Esophagus muscularis mucosa (tissue), 4 donors: ENCODE measurements at regions not wholly inside any gene's neighbourhood (a gene's known extent, or its start where the extent isn't known, plus 50 kb on each side); places are given as distances from the start of the nearest gene placed in this dataset.

Experiments
- EP300 ChIP-seq: sonication (generic); formaldehyde crosslinking; IDR thresholded peaks from one replicate; pipeline ENCODE4 v1.6.1; 2017; ENCODE audit warnings: antibody characterized with exemption
- POLR2A ChIP-seq: fragments of 450-650 bp; IDR thresholded peaks from one replicate; pipeline ENCODE4 v1.6.1; 2017; ENCODE audit warnings: antibody characterized with exemption, moderate library complexity, mild to moderate bottlenecking, low read depth
- POLR2AphosphoS5 ChIP-seq, 2 donors: sonication (generic); formaldehyde crosslinking; IDR thresholded peaks; one replicate each; pipeline ENCODE4 v1.6.1; 2017; ENCODE audit warnings: antibody characterized with exemption in 2 of 2
- TF ChIP-seq, protein P1 (sequence below), 3 experiments: fragments of 200-600 bp in 2 of 3; fragments of 450-650 bp in 1 of 3; sonication (generic) in 2 of 3; IDR thresholded peaks; one replicate each; pipeline ENCODE4 v1.5.1; 2017 to 2019; ENCODE audit warnings: antibody characterized with exemption in 3 of 3, mild to moderate bottlenecking in 2 of 3, moderate library complexity in 1 of 3

DNA sequence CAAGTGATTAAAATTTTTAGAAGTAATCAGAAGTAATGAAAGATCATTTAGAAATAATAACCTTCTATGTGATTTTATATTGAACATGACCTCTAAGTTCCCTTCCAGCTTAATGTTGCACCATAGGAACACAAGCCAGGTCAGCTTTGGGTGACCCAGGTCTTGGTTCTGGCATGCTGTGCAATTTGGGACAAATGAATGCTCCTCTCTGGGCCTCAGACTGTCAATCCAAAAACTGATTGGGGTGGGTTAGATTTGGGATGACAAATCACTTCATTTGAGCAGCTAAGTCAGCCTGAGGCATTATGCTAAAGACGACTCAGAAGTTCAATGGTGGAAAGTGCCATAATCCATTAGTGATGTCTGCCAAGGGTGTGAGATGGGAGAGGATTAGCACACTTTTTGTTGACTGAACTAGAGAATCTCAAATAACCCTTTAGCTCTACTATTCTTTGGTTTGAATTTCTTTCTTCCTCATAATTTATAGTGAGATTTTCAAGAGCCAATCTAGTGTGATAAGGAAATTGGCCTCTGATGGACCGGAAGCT lies 60.7 kb upstream of the BOD1 start:
- TF ChIP-seq POLR2AphosphoS5 (IDR thresholded peaks at IDR 0.05) (no peak), EP300 (no peak), POLR2A (no peak)
- TF ChIP-seq, protein P1, sequence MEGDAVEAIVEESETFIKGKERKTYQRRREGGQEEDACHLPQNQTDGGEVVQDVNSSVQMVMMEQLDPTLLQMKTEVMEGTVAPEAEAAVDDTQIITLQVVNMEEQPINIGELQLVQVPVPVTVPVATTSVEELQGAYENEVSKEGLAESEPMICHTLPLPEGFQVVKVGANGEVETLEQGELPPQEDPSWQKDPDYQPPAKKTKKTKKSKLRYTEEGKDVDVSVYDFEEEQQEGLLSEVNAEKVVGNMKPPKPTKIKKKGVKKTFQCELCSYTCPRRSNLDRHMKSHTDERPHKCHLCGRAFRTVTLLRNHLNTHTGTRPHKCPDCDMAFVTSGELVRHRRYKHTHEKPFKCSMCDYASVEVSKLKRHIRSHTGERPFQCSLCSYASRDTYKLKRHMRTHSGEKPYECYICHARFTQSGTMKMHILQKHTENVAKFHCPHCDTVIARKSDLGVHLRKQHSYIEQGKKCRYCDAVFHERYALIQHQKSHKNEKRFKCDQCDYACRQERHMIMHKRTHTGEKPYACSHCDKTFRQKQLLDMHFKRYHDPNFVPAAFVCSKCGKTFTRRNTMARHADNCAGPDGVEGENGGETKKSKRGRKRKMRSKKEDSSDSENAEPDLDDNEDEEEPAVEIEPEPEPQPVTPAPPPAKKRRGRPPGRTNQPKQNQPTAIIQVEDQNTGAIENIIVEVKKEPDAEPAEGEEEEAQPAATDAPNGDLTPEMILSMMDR (IDR thresholded peaks at IDR 0.05), result no peak
